Body of pancreas (tissue), 4 donors: ENCODE measurements at regions not wholly inside any gene's neighbourhood (a gene's known extent, or its start where the extent isn't known, plus 50 kb on each side); places are given as distances from the start of the nearest gene placed in this dataset.

Experiments used
- ATAC-seq: fragments of 150-250 bp; one replicate; pipeline ENCODE4 v1.9.1; 2016
- DNase-seq, 4 donors: peaks; one replicate each; pipeline ENCODE4 v3.0.0-alpha.2; 2019
- H3K27ac ChIP-seq, 4 donors: fragments of 200-600 bp; sonication (generic); 1 replicate in 3 of 4; 2 replicates in 1 of 4; pipeline versions ENCODE4 v1.5.1 to v1.6.1; 2016 to 2019; ENCODE audit warnings: mild to moderate bottlenecking in 1 of 4, mixed read lengths in 1 of 4, moderate library complexity in 1 of 4
- H3K27me3 ChIP-seq, 2 donors: fragments of 200-600 bp; sonication (generic); one replicate each; pipeline ENCODE4 v1.6.0; 2016; ENCODE audit warnings: mild to moderate bottlenecking in 1 of 2
- H3K36me3 ChIP-seq, 2 donors: fragments of 200-600 bp; sonication (generic); replicated peaks in 1 of 2; 2 replicates each; pipeline ENCODE4 v1.5.1; 2016; ENCODE audit warnings: low read depth in 2 of 2; ENCODE audit not compliant: insufficient read depth in 1 of 2
- H3K4me1 ChIP-seq: fragments of 200-600 bp; sonication (generic); one replicate; pipeline ENCODE4 v1.6.0; 2016
- H3K4me3 ChIP-seq, 2 donors: fragments of 200-600 bp; sonication (generic); 1 replicate in 1 of 2; 2 replicates in 1 of 2; pipeline ENCODE4 v1.5.1; 2016 to 2019
- H3K9me3 ChIP-seq, 3 donors: fragments of 200-600 bp; sonication (generic); 1 replicate in 2 of 3; 2 replicates in 1 of 3; pipeline ENCODE4 v1.5.1; 2016
- POLR2A ChIP-seq, 3 donors: fragments of 450-650 bp; IDR thresholded peaks; one replicate each; pipeline ENCODE4 v1.6.1; 2016; ENCODE audit warnings: antibody characterized with exemption in 3 of 3, mild to moderate bottlenecking in 2 of 3
- WGBS, 2 donors: methylation state at CpG; one replicate each; pipeline ENCODE4 v1.1.5; 2017; 5-methylcytosine and 5-hydroxymethylcytosine counted together
- intact Hi-C: fragments of 100-400 bp; cut with DNase I; formaldehyde crosslinking; loops from one replicate; pipeline ENCODE4 v1.15.1; 2023
- TF ChIP-seq, protein P1 (sequence below), 7 experiments: fragments of 450-650 bp in 4 of 7; fragments of 200-600 bp in 3 of 7; sonication (generic) in 3 of 7; IDR thresholded peaks; one replicate each; pipeline ENCODE4 v1.5.1; 2016 to 2019; ENCODE audit warnings: antibody characterized with exemption in 7 of 7

DNA sequence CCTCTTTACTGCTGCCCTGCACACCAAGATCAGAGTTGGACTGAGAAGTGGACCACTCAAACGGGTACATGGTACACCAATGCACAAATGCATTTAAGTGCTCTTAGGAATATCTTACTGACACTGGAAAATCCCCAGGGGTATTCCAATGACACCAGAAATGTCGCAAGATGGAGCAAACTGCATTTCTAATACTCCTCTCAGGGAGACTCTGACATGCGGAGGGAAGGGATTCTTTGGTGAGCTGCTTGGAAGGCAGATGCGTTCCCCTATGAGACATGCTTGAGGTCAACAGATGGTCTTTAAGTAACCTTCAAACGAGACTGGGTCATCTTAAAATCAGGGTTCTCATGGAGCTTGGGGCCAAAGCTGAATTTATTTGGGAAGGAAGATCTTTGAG, 521.8 kb upstream of the TCF4 start:
- TF ChIP-seq, protein P1, sequence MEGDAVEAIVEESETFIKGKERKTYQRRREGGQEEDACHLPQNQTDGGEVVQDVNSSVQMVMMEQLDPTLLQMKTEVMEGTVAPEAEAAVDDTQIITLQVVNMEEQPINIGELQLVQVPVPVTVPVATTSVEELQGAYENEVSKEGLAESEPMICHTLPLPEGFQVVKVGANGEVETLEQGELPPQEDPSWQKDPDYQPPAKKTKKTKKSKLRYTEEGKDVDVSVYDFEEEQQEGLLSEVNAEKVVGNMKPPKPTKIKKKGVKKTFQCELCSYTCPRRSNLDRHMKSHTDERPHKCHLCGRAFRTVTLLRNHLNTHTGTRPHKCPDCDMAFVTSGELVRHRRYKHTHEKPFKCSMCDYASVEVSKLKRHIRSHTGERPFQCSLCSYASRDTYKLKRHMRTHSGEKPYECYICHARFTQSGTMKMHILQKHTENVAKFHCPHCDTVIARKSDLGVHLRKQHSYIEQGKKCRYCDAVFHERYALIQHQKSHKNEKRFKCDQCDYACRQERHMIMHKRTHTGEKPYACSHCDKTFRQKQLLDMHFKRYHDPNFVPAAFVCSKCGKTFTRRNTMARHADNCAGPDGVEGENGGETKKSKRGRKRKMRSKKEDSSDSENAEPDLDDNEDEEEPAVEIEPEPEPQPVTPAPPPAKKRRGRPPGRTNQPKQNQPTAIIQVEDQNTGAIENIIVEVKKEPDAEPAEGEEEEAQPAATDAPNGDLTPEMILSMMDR (IDR thresholded peaks at IDR 0.05): no peak
- TF ChIP-seq POLR2A (IDR thresholded peaks at IDR 0.05): no peak
- DNase-seq (no peak), ATAC-seq (no peak)
- WGBS, 2 donors: 94% methylated on average over 5 of the region's 5 CpGs
- intact Hi-C loops: no loop called here
- H3K4me1 ChIP-seq: no peaks in the 10 kb centered on the region
- H3K9me3 ChIP-seq: no peaks in the 10 kb centered on the region
- H3K4me3 ChIP-seq: no peak overlapping the region
- no peak overlapping the region for H3K27ac ChIP-seq
- H3K27me3 ChIP-seq: no peaks in the 10 kb centered on the region
- no peaks in the 10 kb centered on the region for H3K36me3 ChIP-seq

DNA sequence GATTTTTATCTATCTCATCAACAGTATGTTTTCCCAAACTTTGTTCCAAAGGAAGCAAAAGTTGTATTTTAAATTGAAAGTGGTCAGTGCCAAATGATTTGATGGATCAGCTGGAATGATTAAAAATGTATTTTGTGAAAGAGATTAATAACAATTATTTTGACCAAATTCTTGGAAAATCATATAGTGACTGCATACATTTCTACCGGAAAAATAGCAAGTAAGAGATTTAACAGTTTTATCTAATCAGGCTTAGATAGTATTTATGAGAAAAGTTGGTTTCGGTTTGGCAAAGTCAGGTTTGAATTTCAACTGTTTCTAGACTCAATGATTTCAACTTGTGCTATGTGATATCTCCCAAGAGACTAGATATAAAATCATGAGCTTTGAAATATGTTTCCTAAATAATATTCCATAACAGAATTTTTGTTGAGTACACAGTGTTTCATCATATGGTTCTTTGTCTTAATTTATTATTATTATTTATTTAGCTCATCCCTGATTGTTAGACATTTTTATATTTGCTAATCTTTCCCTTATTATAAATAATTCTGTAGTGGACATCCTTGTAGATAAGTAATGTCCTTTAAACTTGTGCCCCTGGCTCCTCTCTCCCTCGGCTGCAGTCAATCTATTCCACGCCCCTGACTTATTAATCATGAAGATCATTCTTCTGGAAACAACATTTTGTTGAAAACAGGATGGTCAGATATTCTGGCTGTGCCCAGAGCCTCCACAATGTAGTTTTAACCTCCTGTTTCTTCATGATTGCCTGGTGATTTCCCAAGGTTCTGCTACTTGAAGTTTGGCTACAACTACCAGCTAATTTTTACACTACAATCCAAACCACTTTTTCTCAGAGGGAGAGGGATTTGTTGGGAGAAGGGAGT, 520.7 kb upstream of the TCF4 start:
- Histone ChIP-seq H3K27ac (no peak overlapping the region), H3K36me3 (no peaks in the 10 kb centered on the region), H3K9me3 (no peaks in the 10 kb centered on the region), H3K27me3 (no peaks in the 10 kb centered on the region), H3K4me1 (no peaks in the 10 kb centered on the region), H3K4me3 (no peak overlapping the region)
- intact Hi-C loops: no loop called here
- no peak for TF ChIP-seq POLR2A (IDR thresholded peaks at IDR 0.05)
- TF ChIP-seq, protein P1 (IDR thresholded peaks at IDR 0.05): no peak
- 61 to 67% methylated on average over 4 of the region's 4 CpGs for WGBS, 2 donors
- no peak for DNase-seq
- ATAC-seq: no peak

DNA sequence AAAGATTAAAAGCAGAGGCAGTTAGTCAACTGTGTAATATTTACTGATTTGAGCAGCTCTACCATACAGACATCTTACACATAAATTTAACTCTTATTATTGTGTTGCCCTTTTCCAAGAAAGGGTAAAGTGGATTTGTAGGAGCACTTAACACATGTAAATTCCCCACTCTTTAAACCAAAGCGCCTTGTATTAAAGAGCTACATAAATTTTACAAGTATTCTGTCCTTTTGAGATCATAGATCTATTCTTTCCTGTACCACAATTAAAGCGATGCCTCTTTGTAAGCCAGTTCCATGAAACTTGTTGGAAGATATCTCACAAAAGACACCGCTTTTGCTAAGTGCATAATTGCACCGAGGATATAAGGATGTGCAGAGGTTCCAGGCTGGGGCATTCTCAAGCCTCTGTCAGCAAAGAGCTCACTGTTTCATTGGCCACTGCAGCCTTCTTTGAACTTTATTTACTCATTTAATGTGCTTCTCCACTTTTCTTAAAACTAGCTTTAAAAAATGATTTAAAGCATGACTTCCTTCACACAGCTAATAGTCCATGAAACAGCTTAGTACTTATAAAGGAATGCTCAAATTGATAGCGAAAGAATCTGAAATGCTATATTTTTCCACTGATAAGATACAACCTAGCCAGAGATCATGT, 520.0 kb upstream of the TCF4 start:
- Histone ChIP-seq H3K9me3 (no peaks in the 10 kb centered on the region), H3K27me3 (no peaks in the 10 kb centered on the region), H3K4me3 (no peak overlapping the region), H3K4me1 (no peaks in the 10 kb centered on the region), H3K27ac (no peak overlapping the region), H3K36me3 (no peaks in the 10 kb centered on the region)
- ATAC-seq (no peak), DNase-seq (no peak)
- TF ChIP-seq, protein P1 (IDR thresholded peaks at IDR 0.05): no peak
- no peak for TF ChIP-seq POLR2A (IDR thresholded peaks at IDR 0.05)
- 78 to 83% methylated on average over 5 of the region's 5 CpGs for WGBS, 2 donors
- intact Hi-C loops: no loop called here

GRCh38 chr18:56100090-56100722, 512.2 kb upstream of the TCF4 start:
- TF ChIP-seq POLR2A (IDR thresholded peaks at IDR 0.05): no peak
- TF ChIP-seq, protein P1 (IDR thresholded peaks at IDR 0.05): no peak
- Histone ChIP-seq H3K36me3 (no peaks in the 10 kb centered on the region), H3K4me1 (no peaks in the 10 kb centered on the region), H3K27me3 (no peaks in the 10 kb centered on the region), H3K9me3 (no peaks in the 10 kb centered on the region), H3K27ac (no peak overlapping the region), H3K4me3 (no peak overlapping the region)
- intact Hi-C loops: no loop called here
- DNase-seq: no peak
- ATAC-seq: no peak
- WGBS, 2 donors: 76 to 86% methylated on average over 6 of the region's 6 CpGs
